ENCODE measurements at regions not wholly inside any gene's neighbourhood (a gene's known extent, or its start where the extent isn't known, plus 50 kb on each side); places are given as distances from the start of the nearest gene placed in this dataset.

- TF ChIP-seq, protein P1, sequence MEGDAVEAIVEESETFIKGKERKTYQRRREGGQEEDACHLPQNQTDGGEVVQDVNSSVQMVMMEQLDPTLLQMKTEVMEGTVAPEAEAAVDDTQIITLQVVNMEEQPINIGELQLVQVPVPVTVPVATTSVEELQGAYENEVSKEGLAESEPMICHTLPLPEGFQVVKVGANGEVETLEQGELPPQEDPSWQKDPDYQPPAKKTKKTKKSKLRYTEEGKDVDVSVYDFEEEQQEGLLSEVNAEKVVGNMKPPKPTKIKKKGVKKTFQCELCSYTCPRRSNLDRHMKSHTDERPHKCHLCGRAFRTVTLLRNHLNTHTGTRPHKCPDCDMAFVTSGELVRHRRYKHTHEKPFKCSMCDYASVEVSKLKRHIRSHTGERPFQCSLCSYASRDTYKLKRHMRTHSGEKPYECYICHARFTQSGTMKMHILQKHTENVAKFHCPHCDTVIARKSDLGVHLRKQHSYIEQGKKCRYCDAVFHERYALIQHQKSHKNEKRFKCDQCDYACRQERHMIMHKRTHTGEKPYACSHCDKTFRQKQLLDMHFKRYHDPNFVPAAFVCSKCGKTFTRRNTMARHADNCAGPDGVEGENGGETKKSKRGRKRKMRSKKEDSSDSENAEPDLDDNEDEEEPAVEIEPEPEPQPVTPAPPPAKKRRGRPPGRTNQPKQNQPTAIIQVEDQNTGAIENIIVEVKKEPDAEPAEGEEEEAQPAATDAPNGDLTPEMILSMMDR (IDR thresholded peaks at IDR 0.05), result no peak
- TF ChIP-seq POLR2A (IDR thresholded peaks at IDR 0.05), result no peak
Measured at GRCh38 chr20:43287637-43288036, 97.9 kb upstream of the PTPRT start.

Measured in lower leg skin (tissue), 3 donors.